Suprapubic skin (tissue), 4 donors: ENCODE measurements at regions not wholly inside any gene's neighbourhood (a gene's known extent, or its start where the extent isn't known, plus 50 kb on each side); places are given as distances from the start of the nearest gene placed in this dataset.
A peak's percentile ranks its signal among the peaks of the same experiment; 100 is the strongest.

Experiments
- DNase-seq, 2 donors: peaks; one replicate each; pipeline ENCODE4 v3.0.0-alpha.2; 2019; ENCODE audit warnings: low spot score in 2 of 2
- H3K27ac ChIP-seq: fragments of 200-600 bp; sonication (generic); one replicate; pipeline ENCODE4 v1.5.1; 2019
- H3K27me3 ChIP-seq: fragments of 200-600 bp; sonication (generic); one replicate; pipeline ENCODE4 v1.5.1; 2019
- H3K36me3 ChIP-seq: fragments of 200-600 bp; sonication (generic); one replicate; pipeline ENCODE4 v1.5.1; 2019
- H3K4me1 ChIP-seq: fragments of 200-600 bp; sonication (generic); one replicate; pipeline ENCODE4 v1.5.1; 2019
- H3K4me3 ChIP-seq: fragments of 200-600 bp; sonication (generic); one replicate; pipeline ENCODE4 v1.5.1; 2019; ENCODE audit warnings: mild to moderate bottlenecking
- H3K9me3 ChIP-seq: fragments of 200-600 bp; sonication (generic); one replicate; pipeline ENCODE4 v1.5.1; 2019
- CTCF ChIP-seq, 2 donors: fragments of 200-600 bp in 1 of 2; fragments of 450-650 bp in 1 of 2; sonication (generic) in 1 of 2; IDR thresholded peaks; one replicate each; pipeline ENCODE4 v1.5.1; 2016 to 2019; ENCODE audit warnings: antibody characterized with exemption in 2 of 2, mild to moderate bottlenecking in 1 of 2, moderate library complexity in 1 of 2
- EP300 ChIP-seq: sonication (generic); formaldehyde crosslinking; IDR thresholded peaks from one replicate; pipeline ENCODE4 v1.6.1; 2017; ENCODE audit warnings: antibody characterized with exemption
- POLR2A ChIP-seq, 2 donors: fragments of 450-650 bp; IDR thresholded peaks; one replicate each; pipeline ENCODE4 v1.6.1; 2017; ENCODE audit warnings: antibody characterized with exemption in 2 of 2, mild to moderate bottlenecking in 2 of 2, moderate library complexity in 2 of 2
- POLR2AphosphoS5 ChIP-seq, 3 donors: sonication (generic); formaldehyde crosslinking; IDR thresholded peaks; one replicate each; pipeline ENCODE4 v1.6.1; 2017; ENCODE audit warnings: antibody characterized with exemption in 3 of 3
- WGBS: methylation state at CpG from one replicate; pipeline ENCODE4 v1.1.5; 2018; 5-methylcytosine and 5-hydroxymethylcytosine counted together

- Histone ChIP-seq H3K27me3 (no peaks in the 10 kb centered on the region), H3K27ac (peak overlapping the region; percentile 59), H3K36me3 (no peaks in the 10 kb centered on the region), H3K4me3 (no peak overlapping the region), H3K9me3 (no peaks in the 10 kb centered on the region), H3K4me1 (peaks cover 10% of the 10 kb centered on the region)
- DNase-seq = no peak
- 80% methylated on average over 3 of the region's 3 CpGs for WGBS
- TF ChIP-seq CTCF (IDR thresholded peaks at IDR 0.05) (no peak), EP300 (no peak), POLR2A (IDR thresholded peaks at IDR 0.05) (no peak)
Observed at GRCh38 chr9:75230469-75230868, 142.2 kb downstream of the OSTF1 start.

GRCh38 chr9:75231167-75231566 lies 142.9 kb downstream of the OSTF1 start:
- WGBS = 95% methylated on average over 2 of the region's 2 CpGs
- no peak for DNase-seq
- Histone ChIP-seq H3K36me3 (no peaks in the 10 kb centered on the region), H3K4me1 (peaks cover 10% of the 10 kb centered on the region), H3K27me3 (no peaks in the 10 kb centered on the region), H3K4me3 (no peak overlapping the region), H3K9me3 (no peaks in the 10 kb centered on the region), H3K27ac (no peak overlapping the region)
- TF ChIP-seq POLR2AphosphoS5 (IDR thresholded peaks at IDR 0.05) = no peak
- no peak for TF ChIP-seq EP300
- no peak for TF ChIP-seq POLR2A (IDR thresholded peaks at IDR 0.05)
- TF ChIP-seq CTCF (IDR thresholded peaks at IDR 0.05) = no peak

- TF ChIP-seq CTCF (IDR thresholded peaks at IDR 0.05) (no peak), POLR2A (IDR thresholded peaks at IDR 0.05) (no peak), POLR2AphosphoS5 (IDR thresholded peaks at IDR 0.05) (no peak), EP300 (no peak)
- Histone ChIP-seq H3K36me3 (no peaks in the 10 kb centered on the region), H3K4me3 (no peak overlapping the region), H3K27me3 (no peaks in the 10 kb centered on the region), H3K9me3 (no peaks in the 10 kb centered on the region), H3K4me1 (peaks cover 10% of the 10 kb centered on the region), H3K27ac (no peak overlapping the region)
- DNase-seq = no peak
- whole genome bisulfite sequencing = 86% methylated on average over 5 of the region's 5 CpGs
Observed at GRCh38 chr9:75233011-75233410, 144.7 kb downstream of the OSTF1 start.

- WGBS = 96% methylated on average over 2 of the region's 2 CpGs
- H3K4me1 ChIP-seq = peaks cover 7% of the 10 kb centered on the region
- no peaks in the 10 kb centered on the region for H3K27me3 ChIP-seq
- H3K4me3 ChIP-seq = no peak overlapping the region
- TF ChIP-seq EP300 = no peak
- TF ChIP-seq POLR2AphosphoS5 (IDR thresholded peaks at IDR 0.05) = no peak
- TF ChIP-seq POLR2A (IDR thresholded peaks at IDR 0.05) = no peak
- no peak for TF ChIP-seq CTCF (IDR thresholded peaks at IDR 0.05)
- no peak overlapping the region for H3K27ac ChIP-seq
- no peaks in the 10 kb centered on the region for H3K36me3 ChIP-seq
- DNase-seq = no peak
- H3K9me3 ChIP-seq = no peaks in the 10 kb centered on the region
Observed at GRCh38 chr9:75235632-75236031, 147.3 kb downstream of the OSTF1 start.

- Histone ChIP-seq H3K9me3 (no peaks in the 10 kb centered on the region), H3K27me3 (no peaks in the 10 kb centered on the region), H3K36me3 (no peaks in the 10 kb centered on the region), H3K4me3 (no peak overlapping the region), H3K27ac (peak overlapping the region; percentile 62), H3K4me1 (peaks cover 7% of the 10 kb centered on the region)
- 44% methylated on average over 11 of the region's 11 CpGs for WGBS
- DNase-seq = no peak
- TF ChIP-seq EP300 (no peak), POLR2AphosphoS5 (IDR thresholded peaks at IDR 0.05) (no peak), CTCF (IDR thresholded peaks at IDR 0.05) (peak; percentile 27 to 55), POLR2A (IDR thresholded peaks at IDR 0.05) (no peak)
Observed at GRCh38 chr9:75238311-75238976, 150.1 kb downstream of the OSTF1 start.
